COLO668 (cell line): ENCODE measurements at regions not wholly inside any gene's neighbourhood (a gene's known extent, or its start where the extent isn't known, plus 50 kb on each side); places are given as distances from the start of the nearest gene placed in this dataset.

Source experiments
- DNase-seq: peaks from one replicate; lab custom pipeline; 2025; ENCODE audit not compliant: unreplicated experiment; lab: John Stamatoyannopoulos, UW

DNA sequence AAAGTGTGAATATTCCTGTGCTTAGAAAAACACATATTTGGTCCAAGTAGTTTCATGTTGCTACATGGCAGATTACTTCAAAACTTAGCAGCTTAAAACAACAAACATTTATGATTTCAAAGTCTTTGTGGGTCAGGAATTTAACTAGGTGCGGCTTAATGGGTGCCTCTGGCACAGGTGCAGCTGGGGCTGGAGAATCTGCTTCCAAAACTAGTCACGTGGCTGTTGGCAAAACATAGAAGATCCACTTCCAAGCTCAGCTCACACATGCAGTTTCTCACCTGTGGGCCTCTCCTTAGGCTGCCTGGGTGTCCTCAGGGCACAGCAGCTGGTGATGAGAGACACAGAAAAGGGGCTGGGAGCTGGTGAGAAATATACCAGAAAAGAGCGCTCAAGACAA is 263.4 kb downstream of the TTLL7 start:
- no peak for DNase-seq

DNA sequence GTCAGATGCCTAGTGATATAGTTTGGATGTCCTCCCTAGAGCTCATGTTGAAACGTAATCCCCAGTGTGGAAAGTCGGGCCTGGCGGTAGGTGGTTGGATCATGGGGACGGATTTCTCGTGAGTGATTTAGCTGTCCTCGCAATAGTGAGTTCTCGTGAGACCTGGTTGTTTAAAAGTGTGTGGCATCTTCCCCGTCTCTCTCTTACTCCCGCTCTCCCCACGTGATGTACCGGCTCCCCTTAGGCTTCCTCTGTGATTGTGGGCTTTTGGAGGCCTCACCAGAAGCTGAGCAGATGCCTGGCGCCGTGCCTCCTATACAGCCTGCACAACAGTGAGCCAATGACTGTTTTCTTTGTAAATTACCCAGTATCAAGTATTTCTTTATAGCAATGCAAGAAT is 264.5 kb downstream of the TTLL7 start:
- DNase-seq: no peak

DNA sequence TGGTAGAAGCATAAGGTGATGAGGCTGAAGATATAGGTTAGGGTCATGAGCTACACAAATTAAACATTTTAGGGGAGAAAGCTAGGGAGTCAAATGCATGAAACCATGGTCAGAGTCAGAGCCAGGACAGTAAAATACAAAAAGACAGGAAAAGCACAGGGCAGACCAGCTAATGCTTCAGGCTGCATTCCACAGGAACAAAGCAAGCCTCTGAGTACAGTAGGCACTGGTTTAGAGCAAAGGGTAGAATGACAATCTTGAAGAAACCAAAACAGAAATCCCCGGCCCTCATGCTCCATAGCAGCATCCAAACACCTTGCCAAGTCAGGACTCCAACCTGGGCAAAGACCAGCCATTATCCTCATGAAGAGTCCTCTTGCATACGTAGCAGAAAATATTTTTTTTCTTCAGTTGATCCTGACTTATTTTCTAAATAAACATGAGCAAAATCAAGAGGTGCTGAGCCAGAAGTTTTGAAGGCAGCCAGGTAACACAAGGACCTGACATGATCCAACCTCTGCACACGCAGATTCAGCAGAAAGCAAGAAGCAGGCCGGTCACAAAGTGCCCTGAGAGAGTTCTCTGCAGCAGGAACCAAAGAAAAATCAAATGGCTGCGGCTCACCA is 273.1 kb downstream of the TTLL7 start:
- no peak for DNase-seq

DNA sequence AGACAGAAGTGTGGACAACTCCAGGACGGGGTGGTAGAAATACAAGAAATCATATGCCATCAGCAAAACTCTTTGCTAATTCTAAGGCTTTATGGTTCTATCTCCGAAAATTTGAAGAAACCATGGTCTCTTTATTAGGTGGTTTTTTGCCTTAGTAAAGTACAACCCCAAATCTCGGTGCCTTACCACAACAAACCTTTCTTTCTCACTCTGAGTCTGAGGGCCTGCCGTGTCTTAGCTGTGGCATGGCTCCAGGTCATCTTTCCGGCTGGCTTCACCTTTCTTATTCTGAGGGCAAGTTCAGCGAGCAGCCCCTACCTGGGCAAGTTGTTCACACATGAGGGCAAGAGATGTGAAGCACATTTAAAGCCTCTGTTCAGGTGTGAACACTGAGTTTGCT is 280.6 kb downstream of the TTLL7 start:
- no peak for DNase-seq

DNA sequence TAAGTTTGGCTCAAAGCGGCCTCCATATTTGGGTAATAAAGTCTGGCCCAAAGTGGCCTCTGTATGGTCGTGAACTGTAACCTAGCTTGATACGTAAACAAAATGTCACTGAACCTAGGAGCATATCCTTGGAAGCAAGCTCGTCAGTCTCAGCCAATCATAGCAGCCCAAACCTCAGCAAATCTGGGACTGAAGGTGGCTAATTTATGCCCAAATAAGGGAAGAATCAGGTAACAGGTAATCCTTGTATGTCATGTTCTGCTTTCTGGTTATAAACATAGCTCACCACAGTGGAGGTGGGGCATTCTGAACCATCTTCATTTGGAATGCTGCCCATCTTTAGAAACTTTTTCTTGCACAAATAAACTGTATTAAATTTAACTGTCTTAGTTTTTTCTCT is 281.1 kb downstream of the TTLL7 start:
- no peak for DNase-seq

DNA sequence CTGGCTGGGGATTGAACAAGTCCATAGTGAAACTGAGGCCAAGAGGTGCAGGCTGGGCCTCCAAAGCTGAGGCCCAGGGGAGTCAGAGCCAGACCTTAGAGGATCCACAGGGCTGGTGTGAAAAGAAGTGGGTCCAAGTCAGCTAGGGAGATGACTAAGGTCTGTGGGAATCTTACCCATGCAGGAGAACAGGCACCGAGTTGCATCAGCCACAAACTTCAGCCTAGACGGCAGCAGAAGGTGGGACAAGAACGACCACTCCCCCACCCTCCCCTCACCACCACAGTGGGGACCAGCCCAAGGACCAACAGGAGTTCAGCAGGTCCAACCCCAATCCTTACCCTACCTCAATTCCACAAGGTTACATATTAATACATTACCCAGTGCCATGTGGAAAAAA is 282.3 kb downstream of the TTLL7 start:
- DNase-seq: no peak

DNA sequence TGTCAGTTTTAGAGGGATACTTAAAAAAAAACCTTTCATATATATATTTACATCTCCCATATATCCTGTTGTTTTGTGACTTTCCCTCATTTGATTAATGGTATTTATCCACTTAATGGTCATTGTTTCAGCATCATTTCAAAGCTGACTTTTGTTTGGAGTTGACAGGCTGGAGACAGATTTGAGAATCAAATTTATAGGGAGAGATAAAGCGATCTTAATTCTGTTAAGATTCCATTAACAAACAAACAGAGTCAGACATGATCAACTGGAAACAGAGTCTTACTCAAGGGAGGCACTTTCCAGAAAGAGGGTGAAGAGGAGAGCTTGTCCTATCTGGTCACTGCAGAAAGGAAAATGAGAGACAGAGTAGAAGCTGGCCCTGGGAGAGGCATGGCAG is 283.4 kb downstream of the TTLL7 start:
- DNase-seq: no peak

DNA sequence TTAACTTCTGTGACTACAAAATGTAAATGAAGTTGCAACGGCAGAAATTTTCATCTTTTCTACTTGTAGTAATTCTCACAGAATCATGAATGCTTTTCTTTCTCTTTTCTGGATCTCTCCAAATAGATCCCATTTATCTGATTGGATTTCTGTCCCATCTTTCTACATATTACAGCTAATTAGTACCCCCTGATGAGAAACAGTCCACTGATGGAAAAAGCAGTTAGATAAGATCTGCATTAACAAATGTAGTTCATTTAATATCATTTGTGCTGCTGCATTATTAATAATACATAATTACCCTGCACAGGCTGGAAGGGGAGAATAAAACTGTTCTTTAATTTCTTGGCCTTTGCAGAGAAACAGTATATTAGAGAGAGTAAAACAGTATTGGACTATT is 289.3 kb downstream of the TTLL7 start:
- DNase-seq: no peak

DNA sequence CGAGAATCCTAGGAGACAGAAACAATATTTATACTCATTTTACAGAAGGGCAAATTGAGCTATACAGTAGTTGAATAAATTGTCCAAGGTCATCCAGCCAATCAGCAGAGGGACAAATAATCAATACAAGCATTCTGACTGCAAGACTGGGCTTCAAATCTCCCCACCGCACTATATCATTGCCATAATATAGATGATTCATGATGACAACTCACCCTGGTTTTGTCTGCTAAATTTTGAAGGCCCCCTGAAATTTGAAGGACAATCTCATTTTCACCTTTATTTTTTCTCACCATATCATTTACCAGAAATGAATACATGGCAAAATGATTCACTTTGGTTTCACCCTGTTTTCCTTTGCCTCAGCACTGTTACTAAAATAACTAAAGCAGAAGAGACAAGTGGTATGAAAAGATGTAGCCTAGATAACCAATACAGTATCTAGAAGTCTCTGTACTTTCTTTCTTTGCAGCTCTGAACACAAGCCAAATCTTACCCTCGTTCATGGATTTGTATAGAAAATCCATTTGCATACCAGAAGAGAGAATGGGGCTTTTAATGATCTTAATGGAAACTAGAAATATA is 292.5 kb downstream of the TTLL7 start:
- no peak for DNase-seq

DNA sequence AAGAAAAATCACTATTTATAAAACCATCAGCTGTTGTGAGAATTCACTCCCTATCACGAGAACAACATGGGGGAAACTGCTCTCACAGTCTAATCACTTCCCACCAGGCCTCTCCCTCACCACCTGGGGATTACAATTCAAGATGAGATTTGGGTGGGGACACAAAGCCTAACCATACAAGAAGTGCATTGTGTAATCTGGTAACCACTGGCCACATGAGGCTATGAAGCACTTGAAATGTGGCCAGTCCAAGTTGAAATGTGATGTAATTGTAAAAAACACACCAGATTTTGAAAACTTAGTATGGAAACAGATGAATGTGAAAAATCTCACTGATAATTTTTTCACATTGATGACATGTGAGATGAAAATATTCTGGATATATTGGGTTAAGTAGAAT is 293.8 kb downstream of the TTLL7 start:
- no peak for DNase-seq

DNA sequence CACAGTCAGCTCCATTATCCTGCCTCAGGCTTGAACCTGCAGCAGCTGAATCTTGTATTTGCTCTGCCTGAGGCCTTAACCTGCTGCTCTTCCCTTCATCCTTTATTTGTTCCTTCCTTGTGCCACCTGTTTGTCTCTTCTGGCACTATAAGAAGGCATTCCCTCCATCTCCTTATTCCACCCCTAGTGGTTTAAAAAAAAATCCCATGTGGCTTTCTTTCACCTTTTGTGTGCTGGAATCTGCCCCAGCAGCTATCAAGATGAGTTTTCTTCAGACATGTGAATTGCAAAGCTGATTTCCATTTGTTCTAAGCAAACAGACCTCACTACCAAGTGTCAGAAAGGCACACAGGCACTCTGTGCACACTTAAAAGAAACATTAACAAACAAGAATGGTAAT is 294.6 kb downstream of the TTLL7 start:
- no peak for DNase-seq

DNA sequence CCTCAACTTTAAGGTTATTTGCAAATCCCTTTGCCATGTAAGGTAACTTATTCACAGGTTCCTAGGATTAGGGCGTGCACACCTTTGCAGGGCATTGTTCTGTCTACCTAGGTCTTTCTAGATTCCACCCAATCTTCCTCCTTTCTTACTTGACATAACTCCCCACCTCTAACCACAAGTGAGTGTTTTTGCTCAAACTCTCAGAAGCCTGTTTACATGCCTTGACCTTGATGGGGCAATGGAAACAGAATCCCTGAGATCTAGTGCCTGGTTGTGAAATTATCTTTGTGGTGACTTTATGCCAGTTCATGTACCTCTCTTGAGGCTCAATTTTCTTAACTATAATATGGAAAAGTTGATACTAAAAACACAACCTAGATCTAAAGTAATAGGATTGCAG is 296.6 kb downstream of the TTLL7 start:
- DNase-seq: no peak

DNA sequence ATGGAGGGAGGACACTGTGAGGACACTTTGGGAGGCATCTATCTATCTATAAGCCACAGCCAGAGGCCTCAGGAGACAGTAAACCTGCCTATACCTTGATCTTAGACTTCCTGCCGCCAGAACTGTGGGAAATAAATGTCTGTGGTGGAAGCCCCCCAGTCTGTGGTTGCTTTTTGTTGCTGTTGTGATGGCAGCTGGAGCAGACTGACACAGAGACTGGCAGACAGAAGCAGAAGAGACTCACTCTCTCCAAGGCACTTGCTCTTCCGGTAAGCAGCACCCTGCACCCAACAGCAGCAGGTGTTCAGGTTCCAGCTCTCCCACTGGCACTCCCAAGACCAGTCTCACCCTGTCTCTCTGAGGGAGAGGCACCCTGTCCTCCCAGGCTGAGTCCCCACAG is 297.6 kb downstream of the TTLL7 start:
- peak; percentile 55 for DNase-seq

DNA sequence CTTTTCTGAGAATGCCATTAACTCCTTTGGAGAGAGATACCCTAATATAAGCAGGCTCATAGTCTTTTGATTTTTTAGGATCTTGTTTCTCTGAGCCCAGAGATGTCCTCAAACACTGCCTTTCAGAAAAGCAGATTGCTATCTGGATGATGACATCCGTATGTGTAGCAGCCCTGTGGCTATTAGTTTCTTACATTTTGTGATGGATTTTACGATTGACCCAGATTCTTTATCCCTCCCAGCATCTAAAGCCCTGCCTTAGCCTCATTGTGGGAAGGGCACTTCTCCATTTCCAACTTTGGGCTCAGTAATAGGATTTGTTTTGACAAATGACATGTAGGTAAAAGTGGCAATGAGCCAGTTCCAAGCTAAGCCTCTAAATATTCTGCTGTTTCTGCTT is 300.3 kb downstream of the TTLL7 start:
- no peak for DNase-seq

DNA sequence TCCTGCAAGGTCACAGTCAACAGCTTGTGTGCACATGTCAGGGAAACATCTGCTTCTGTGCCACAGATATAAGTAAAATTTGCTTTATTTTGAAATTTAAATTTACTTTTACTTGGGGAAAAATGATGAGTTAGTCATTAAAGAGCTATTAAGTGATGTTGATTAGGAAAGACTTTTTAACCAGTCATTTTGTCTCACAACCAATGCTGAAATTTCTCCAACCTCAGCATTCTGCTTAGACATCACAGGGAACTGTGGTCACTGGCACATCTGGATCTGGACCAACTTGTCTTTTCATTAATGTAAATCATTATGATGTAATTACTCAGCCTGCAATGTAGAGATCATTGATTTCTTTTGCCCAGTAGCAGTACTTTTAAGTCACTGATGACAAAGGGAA is 301.0 kb downstream of the TTLL7 start:
- no peak for DNase-seq

DNA sequence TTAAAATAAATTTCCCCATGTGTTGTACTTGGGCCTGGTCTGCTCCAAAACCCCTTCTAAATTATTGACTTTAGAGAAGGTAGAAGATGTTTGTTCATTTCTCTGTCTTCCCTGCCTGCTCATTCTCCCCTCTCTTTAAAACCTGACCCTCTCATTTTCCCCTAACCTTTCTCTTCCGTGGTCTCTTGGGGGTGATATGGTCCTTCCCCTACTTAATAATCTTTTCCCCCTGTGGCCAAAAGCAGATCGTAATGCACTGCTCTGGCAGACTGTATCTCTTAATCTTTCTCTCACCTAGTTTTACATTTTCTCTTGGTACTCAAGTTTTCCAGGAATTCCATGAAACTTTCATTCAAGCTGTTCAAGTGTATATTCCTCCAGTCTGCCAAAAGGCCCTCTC is 301.7 kb downstream of the TTLL7 start:
- DNase-seq: no peak

DNA sequence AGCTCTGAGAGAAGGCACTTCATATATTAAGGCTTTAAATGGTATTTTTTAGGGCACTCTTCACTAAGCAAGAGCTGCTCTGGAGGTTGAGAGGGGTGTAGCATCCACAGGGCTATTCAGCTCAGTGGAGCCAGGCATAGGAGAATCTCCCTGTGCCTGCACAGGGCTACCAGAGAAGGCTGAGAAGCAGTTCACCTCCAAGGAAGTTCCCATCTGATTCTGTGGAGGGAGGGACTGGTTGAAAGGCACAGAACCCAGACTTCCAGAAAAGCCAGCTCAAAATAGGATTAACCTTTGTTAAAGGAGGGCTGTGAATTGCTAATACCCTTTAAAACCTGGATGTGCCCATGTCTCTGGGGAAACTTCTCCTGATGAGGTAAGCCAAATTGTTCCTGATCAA is 304.5 kb downstream of the TTLL7 start:
- no peak for DNase-seq

DNA sequence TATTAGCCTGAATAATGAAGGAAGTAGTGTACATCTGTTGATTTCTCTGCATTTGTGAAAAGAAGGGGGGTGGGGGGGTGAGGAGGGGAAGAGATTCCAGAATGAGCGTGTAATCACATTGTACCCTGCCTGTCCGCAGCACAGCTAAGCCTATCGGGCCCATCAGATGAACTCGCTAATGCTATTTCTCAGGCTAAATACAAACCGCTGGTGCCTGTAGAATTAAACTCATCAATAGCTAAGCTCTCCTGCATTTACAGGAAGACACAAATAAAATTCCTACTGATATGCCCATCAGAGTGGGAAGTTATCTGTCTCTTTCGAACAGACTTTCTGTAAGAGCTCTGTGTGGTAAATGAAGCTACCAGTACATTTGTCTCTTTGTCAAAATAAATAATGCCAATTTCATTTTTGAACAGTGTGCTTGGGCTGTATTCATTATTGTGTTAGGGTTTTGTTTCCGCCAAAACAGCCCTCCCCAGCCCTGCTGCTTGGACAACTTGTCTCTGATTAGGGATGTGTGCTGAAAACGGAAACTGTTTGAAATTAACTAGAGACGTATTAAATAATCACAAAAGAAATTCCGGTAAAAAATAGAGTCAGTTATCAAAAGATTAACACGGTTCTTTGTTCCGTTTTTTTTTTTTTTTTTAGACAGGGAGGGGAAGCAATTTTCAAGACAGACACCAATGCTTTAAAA is 305.4 kb downstream of the TTLL7 start:
- DNase-seq: peak; percentile 61

DNA sequence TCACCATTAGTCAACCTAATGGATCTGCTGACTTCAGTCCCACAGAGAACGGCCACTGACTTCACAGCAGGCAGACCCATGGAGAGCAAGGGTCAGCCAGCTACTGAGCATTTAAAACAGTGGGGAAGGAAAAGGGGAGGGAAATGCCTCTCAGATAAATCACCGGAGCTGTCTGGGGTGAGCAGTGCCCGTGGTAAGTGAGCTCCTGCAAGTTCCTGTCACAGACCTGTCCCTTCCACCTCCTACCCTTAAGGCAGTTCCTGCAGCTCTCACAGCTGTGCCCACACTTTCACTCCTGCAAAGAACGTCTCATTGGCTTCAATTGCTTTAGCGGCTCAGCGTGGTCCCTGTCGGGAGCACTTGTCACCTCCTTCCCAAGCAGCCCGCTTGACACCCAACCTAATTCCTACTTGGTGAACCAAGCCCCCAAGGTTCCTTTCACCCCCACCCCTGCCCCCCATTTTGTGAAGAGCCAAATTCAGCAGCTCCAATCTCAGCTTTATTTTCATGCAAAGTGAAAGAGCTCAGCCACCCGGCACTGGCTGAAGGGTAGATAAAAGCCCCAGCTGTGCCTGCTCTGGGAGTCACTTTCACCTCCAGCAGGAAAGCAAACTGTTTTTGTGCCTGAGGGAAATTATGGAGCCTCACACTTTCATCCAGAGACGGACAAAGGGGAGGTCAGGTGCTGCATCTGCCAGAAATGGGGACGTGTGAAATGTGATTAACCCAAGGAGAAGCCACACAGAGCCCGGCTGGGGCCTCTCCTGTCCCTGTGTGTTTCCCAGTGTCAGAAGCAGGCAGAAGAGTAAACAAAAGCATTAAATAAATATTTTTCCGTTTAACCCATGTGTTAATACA is 306.2 kb downstream of the TTLL7 start:
- DNase-seq: peak; percentile 85

DNA sequence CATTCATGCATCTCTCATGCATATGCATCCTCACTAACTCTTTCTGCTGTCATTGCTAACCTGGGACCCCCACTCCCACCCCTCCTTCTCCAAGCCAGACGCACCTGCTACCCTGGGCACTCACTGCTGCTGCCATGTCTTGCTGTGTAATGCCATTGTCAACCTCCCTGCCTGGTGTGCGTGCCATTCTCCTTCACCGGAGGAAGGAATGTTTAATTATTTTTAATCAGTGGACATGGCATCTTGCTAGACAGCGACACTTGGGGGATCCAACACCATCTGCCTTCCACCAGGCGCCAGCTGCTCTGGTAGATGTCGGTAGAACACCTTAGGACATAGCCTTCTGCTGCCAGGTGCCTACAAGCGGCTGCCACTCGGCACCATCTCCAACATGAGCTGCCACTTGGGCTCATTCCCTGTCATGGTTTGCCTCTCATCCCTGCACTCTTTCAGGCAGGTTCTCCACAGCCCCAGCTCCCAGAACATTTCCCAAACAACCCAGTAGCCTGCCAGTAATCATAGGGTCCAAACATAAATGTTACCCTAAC is 306.9 kb downstream of the TTLL7 start:
- DNase-seq: no peak
